Spleen (tissue), 11 donors: ENCODE measurements at regions not wholly inside any gene's neighbourhood (a gene's known extent, or its start where the extent isn't known, plus 50 kb on each side); places are given as distances from the start of the nearest gene placed in this dataset.

Source experiments
- DNase-seq: peaks from one replicate; pipeline ENCODE4 v3.0.0-alpha.2; 2020
- H3K27ac ChIP-seq, 8 donors: fragments of 200-600 bp; sonication (generic) in 7 of 8; 1 replicate in 4 of 8; 2 replicates in 4 of 8; pipeline versions ENCODE4 v1.5.0 to v1.8.0; 2016 to 2021; ENCODE audit warnings: inconsistent platforms in 4 of 8, mild to moderate bottlenecking in 4 of 8, moderate library complexity in 1 of 8
- H3K27me3 ChIP-seq, 7 donors: fragments of 200-600 bp; sonication (generic) in 6 of 7; replicated peaks in 1 of 7; 1 replicate in 4 of 7; 2 replicates in 3 of 7; pipeline versions ENCODE4 v1.5.0 to v1.8.0; 2016 to 2021; ENCODE audit warnings: inconsistent platforms in 3 of 7, mild to moderate bottlenecking in 1 of 7
- H3K36me3 ChIP-seq, 6 donors: fragments of 200-600 bp; sonication (generic) in 5 of 6; 1 replicate in 4 of 6; 2 replicates in 2 of 6; pipeline versions ENCODE4 v1.5.0 to v1.8.0; 2016 to 2021; ENCODE audit warnings: inconsistent platforms in 2 of 6
- H3K4me1 ChIP-seq, 6 donors: fragments of 200-600 bp; sonication (generic) in 5 of 6; 1 replicate in 3 of 6; 2 replicates in 3 of 6; pipeline versions ENCODE4 v1.5.0 to v1.8.0; 2016 to 2021; ENCODE audit warnings: inconsistent platforms in 3 of 6
- H3K4me3 ChIP-seq, 8 donors: fragments of 200-600 bp; sonication (generic) in 7 of 8; 1 replicate in 4 of 8; 2 replicates in 4 of 8; pipeline versions ENCODE4 v1.5.0 to v1.8.0; 2016 to 2021; ENCODE audit warnings: inconsistent platforms in 4 of 8, mild to moderate bottlenecking in 4 of 8, moderate library complexity in 2 of 8
- H3K9me3 ChIP-seq, 8 donors: fragments of 200-600 bp; sonication (generic) in 7 of 8; 1 replicate in 4 of 8; 2 replicates in 4 of 8; pipeline versions ENCODE4 v1.5.0 to v1.8.0; 2016 to 2021; ENCODE audit warnings: inconsistent platforms in 4 of 8
- CTCF ChIP-seq, 11 experiments: fragments of 200-600 bp in 7 of 11; fragments of 450-650 bp in 4 of 11; sonication (generic) in 4 of 11; IDR thresholded peaks in 8 of 11; conservative IDR thresholded peaks in 3 of 11; 1 replicate in 7 of 11; 2 replicates in 4 of 11; pipeline versions ENCODE4 v1.4.0 to v1.8.0; 2016 to 2021; ENCODE audit warnings: antibody characterized with exemption in 11 of 11, inconsistent platforms in 4 of 11, mild to moderate bottlenecking in 1 of 11
- POLR2A ChIP-seq, 3 donors: fragments of 450-650 bp; IDR thresholded peaks; one replicate each; pipeline ENCODE4 v1.5.1; 2017; ENCODE audit warnings: antibody characterized with exemption in 3 of 3, mild to moderate bottlenecking in 1 of 3
- POLR2AphosphoS5 ChIP-seq, 3 donors: sonication (generic); formaldehyde crosslinking; IDR thresholded peaks; one replicate each; pipeline ENCODE4 v1.5.1; 2017; ENCODE audit warnings: antibody characterized with exemption in 3 of 3
- WGBS, 5 donors: extraction: QIAGEN DNeasy Blood & Tissue Kit in 3 of 5; methylation state at CpG; one replicate each; pipeline versions ENCODE4 v1.1.5 to v1.1.7; 2013 to 2018; 5-methylcytosine and 5-hydroxymethylcytosine counted together
- intact Hi-C: fragments of 100-400 bp; cut with DNase I; formaldehyde crosslinking; loops from one replicate; pipeline ENCODE4 v1.15.0; 2023; ENCODE audit warnings: low total_unique reads
- donor health status: healthy with polysubstance abuse.
- donor health status: DM: no; HTN: no; CAD: no; lungs with moderate emphysema.
- donor health status: DM: no; HTN: no; CAD: no.
- donor health status: Bipolar disorder and iron deficiency.
- donor health status: healthy.
- donor health status: DM: no; HTN: no; CAD: no.
- donor health status: DM: yes; HTN: yes; CAD: no.

GRCh38 chr2:239500574-239501550 is 100.0 kb upstream of the HDAC4 start:
- H3K4me1 ChIP-seq, result peaks cover 0 to 60% (median 17%) of the 10 kb centered on the region in 6 donors
- peak overlapping the region in 2 of 8 donors; percentile 6 to 49 for H3K4me3 ChIP-seq
- TF ChIP-seq POLR2AphosphoS5 (IDR thresholded peaks at IDR 0.05) (peak in 1 of 3 donors; percentile 30), POLR2A (IDR thresholded peaks at IDR 0.05) (no peak), CTCF (IDR thresholded peaks at IDR 0.05 in 8 of 11, conservative IDR thresholded peaks at IDR 0.05 in 3 of 11) (peak in 2 of 11 experiments; percentile 25 to 26)
- peaks cover 0 to 30% (median 0%) of the 10 kb centered on the region in 7 donors for H3K27me3 ChIP-seq
- H3K9me3 ChIP-seq, result no peaks in the 10 kb centered on the region
- DNase-seq, result peak; percentile 88
- H3K27ac ChIP-seq, result peak overlapping the region in 7 of 8 donors; percentile 78 to 97 (median 87)
- whole genome bisulfite sequencing, 5 donors, result 40 to 68% (median 55%) methylated on average over 18 to 22 of the region's 22 CpGs
- intact Hi-C loops, result no loop called here
- no peaks in the 10 kb centered on the region for H3K36me3 ChIP-seq

GRCh38 chr2:239499726-239500573 is 99.1 kb upstream of the HDAC4 start:
- no peaks in the 10 kb centered on the region for H3K36me3 ChIP-seq
- 48 to 73% (median 58%) methylated on average over 13 of the region's 13 CpGs for WGBS, 5 donors
- intact Hi-C loops, result no loop called here
- peaks cover 0 to 38% (median 0%) of the 10 kb centered on the region in 7 donors for H3K27me3 ChIP-seq
- peak overlapping the region in 7 of 8 donors; percentile 78 to 97 (median 87) for H3K27ac ChIP-seq
- TF ChIP-seq CTCF (IDR thresholded peaks at IDR 0.05 in 8 of 11, conservative IDR thresholded peaks at IDR 0.05 in 3 of 11) (no peak), POLR2AphosphoS5 (IDR thresholded peaks at IDR 0.05) (no peak), POLR2A (IDR thresholded peaks at IDR 0.05) (no peak)
- H3K9me3 ChIP-seq, result no peaks in the 10 kb centered on the region
- peaks cover 0 to 56% (median 17%) of the 10 kb centered on the region in 6 donors for H3K4me1 ChIP-seq
- DNase-seq, result no peak
- peak overlapping the region in 1 of 8 donors; percentile 49 for H3K4me3 ChIP-seq

- H3K4me1 ChIP-seq, result peaks cover 0 to 55% (median 16%) of the 10 kb centered on the region in 6 donors
- H3K27me3 ChIP-seq, result peaks cover 0 to 40% (median 0%) of the 10 kb centered on the region in 7 donors
- intact Hi-C loops, result no loop called here
- no peak for DNase-seq
- no peaks in the 10 kb centered on the region for H3K9me3 ChIP-seq
- H3K36me3 ChIP-seq, result no peaks in the 10 kb centered on the region
- H3K4me3 ChIP-seq, result no peak overlapping the region
- H3K27ac ChIP-seq, result peak overlapping the region in 2 of 8 donors; percentile 94 to 97
- 73 to 81% (median 76%) methylated on average over 16 to 21 of the region's 21 CpGs for WGBS, 5 donors
- TF ChIP-seq POLR2A (IDR thresholded peaks at IDR 0.05) (no peak), POLR2AphosphoS5 (IDR thresholded peaks at IDR 0.05) (peak in 1 of 3 donors; percentile 48), CTCF (IDR thresholded peaks at IDR 0.05 in 8 of 11, conservative IDR thresholded peaks at IDR 0.05 in 3 of 11) (no peak)
Measured at GRCh38 chr2:239498981-239499634, 98.3 kb upstream of the HDAC4 start.
